DND-41 (cell line): ENCODE measurements at regions not wholly inside any gene's neighbourhood (a gene's known extent, or its start where the extent isn't known, plus 50 kb on each side); places are given as distances from the start of the nearest gene placed in this dataset.

Source experiments
- CTCF ChIP-seq: IDR thresholded peaks from 2 replicates; pipeline ENCODE4 v1.5.1; 2012; ENCODE audit warnings: borderline replicate concordance, low read length, moderate library complexity, mild to moderate bottlenecking; ENCODE audit not compliant: poor library complexity, severe bottlenecking; ENCODE audit errors: extremely low read depth
- EZH2 ChIP-seq: IDR thresholded peaks from 3 replicates; pipeline ENCODE4 v1.6.1; 2012; ENCODE audit warnings: borderline replicate concordance, low read depth, mild to moderate bottlenecking, moderate library complexity, low read length, inconsistent platforms; ENCODE audit not compliant: severe bottlenecking

- TF ChIP-seq CTCF: no peak
- TF ChIP-seq EZH2: no peak
Observed at GRCh38 chr14:38310420-38310995, 54.6 kb upstream of the CLEC14A start.
